A549 (cell line): ENCODE measurements at regions not wholly inside any gene's neighbourhood (a gene's known extent, or its start where the extent isn't known, plus 50 kb on each side); places are given as distances from the start of the nearest gene placed in this dataset.

Experiments used
- CTCF ChIP-seq: fragments of >200 bp; sonication (Bioruptor Twin); formaldehyde crosslinking; IDR thresholded peaks from 3 replicates; pipeline ENCODE4 v1.5.1; 2016
- EP300 ChIP-seq, 2 experiments: fragments of >200 bp; sonication (Bioruptor Twin); formaldehyde crosslinking; IDR thresholded peaks; 2 replicates in 1 of 2; 3 replicates in 1 of 2; pipeline ENCODE4 v1.6.1; 2016 to 2017
- JUNB ChIP-seq: fragments of >200 bp; sonication (Bioruptor Twin); formaldehyde crosslinking; IDR thresholded peaks from 2 replicates; pipeline ENCODE4 v1.6.1; 2016
- KDM1A ChIP-seq: fragments of 200-600 bp; sonication (generic); IDR thresholded peaks from 2 replicates; pipeline ENCODE4 v1.6.1; 2016; ENCODE audit warnings: low read depth, mild to moderate bottlenecking
- POLR2A ChIP-seq: IDR thresholded peaks from 2 replicates; pipeline ENCODE4 v1.6.1; 2012; ENCODE audit warnings: mild to moderate bottlenecking, low read length
- SMC3 ChIP-seq: fragments of >200 bp; sonication (Bioruptor Twin); formaldehyde crosslinking; IDR thresholded peaks from 3 replicates; pipeline ENCODE4 v1.6.1; 2018; ENCODE audit warnings: inconsistent platforms
- TP53 ChIP-seq: fragments of 250-450 bp; sonication (Bioruptor Pico); IDR thresholded peaks from 2 replicates; pipeline ENCODE4 v1.5.0; 2021; ENCODE audit warnings: mild to moderate bottlenecking, moderate library complexity
- TF ChIP-seq, protein P1 (sequence below): fragments of 200-600 bp; sonication (generic); IDR thresholded peaks from 2 replicates; pipeline ENCODE4 v1.6.1; 2016; ENCODE audit warnings: antibody characterized with exemption, mild to moderate bottlenecking, moderate library complexity

GRCh38 chr3:29207427-29207826 lies 73.4 kb upstream of the RBMS3 start:
- no peak for TF ChIP-seq CTCF
- TF ChIP-seq, protein P1, sequence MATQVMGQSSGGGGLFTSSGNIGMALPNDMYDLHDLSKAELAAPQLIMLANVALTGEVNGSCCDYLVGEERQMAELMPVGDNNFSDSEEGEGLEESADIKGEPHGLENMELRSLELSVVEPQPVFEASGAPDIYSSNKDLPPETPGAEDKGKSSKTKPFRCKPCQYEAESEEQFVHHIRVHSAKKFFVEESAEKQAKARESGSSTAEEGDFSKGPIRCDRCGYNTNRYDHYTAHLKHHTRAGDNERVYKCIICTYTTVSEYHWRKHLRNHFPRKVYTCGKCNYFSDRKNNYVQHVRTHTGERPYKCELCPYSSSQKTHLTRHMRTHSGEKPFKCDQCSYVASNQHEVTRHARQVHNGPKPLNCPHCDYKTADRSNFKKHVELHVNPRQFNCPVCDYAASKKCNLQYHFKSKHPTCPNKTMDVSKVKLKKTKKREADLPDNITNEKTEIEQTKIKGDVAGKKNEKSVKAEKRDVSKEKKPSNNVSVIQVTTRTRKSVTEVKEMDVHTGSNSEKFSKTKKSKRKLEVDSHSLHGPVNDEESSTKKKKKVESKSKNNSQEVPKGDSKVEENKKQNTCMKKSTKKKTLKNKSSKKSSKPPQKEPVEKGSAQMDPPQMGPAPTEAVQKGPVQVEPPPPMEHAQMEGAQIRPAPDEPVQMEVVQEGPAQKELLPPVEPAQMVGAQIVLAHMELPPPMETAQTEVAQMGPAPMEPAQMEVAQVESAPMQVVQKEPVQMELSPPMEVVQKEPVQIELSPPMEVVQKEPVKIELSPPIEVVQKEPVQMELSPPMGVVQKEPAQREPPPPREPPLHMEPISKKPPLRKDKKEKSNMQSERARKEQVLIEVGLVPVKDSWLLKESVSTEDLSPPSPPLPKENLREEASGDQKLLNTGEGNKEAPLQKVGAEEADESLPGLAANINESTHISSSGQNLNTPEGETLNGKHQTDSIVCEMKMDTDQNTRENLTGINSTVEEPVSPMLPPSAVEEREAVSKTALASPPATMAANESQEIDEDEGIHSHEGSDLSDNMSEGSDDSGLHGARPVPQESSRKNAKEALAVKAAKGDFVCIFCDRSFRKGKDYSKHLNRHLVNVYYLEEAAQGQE: no peak
- TF ChIP-seq TP53 (CRISPR knock-in tag): no peak
- TF ChIP-seq POLR2A: no peak
- no peak for TF ChIP-seq JUNB
- TF ChIP-seq SMC3: no peak
- no peak for TF ChIP-seq KDM1A
- TF ChIP-seq EP300 (IDR thresholded peaks at IDR 0.05): no peak
